HL-60 (cell line): ENCODE measurements at regions not wholly inside any gene's neighbourhood (a gene's known extent, or its start where the extent isn't known, plus 50 kb on each side); places are given as distances from the start of the nearest gene placed in this dataset.

Source experiments
- DNase-seq, 2 experiments: peaks; one replicate each; pipeline ENCODE4 v3.0.0-alpha.2; 2010 to 2020; ENCODE audit warnings: low read depth in 1 of 2, low spot score in 1 of 2
- H3K27ac ChIP-seq: fragments of 250-450 bp; sonication (Bioruptor Pico); replicated peaks from 2 replicates; pipeline ENCODE4 v1.5.1; 2020; ENCODE audit warnings: mild to moderate bottlenecking, moderate library complexity
- H3K27me3 ChIP-seq: fragments of 250-450 bp; sonication (Bioruptor Pico); 2 replicates; pipeline ENCODE4 v1.5.1; 2021; ENCODE audit warnings: mild to moderate bottlenecking, moderate library complexity; ENCODE audit not compliant: insufficient read depth, poor library complexity, severe bottlenecking
- H3K4me3 ChIP-seq: replicated peaks from 2 replicates; pipeline ENCODE4 v1.5.1; 2011; ENCODE audit warnings: mild to moderate bottlenecking, control low read depth, low read length; ENCODE audit not compliant: insufficient read depth
- CTCF ChIP-seq: IDR thresholded peaks from one replicate; pipeline ENCODE4 v1.5.1; 2011; ENCODE audit warnings: low read length, control low read depth, inconsistent platforms; ENCODE audit not compliant: insufficient read depth
- GABPA ChIP-seq: IDR thresholded peaks from 2 replicates; pipeline ENCODE4 v1.6.1; 2012; ENCODE audit warnings: low read depth
- POLR2AphosphoS5 ChIP-seq: IDR thresholded peaks from 2 replicates; pipeline ENCODE4 v1.6.1; 2012; ENCODE audit warnings: low read depth
- REST ChIP-seq: IDR thresholded peaks from 2 replicates; pipeline ENCODE4 v1.6.1; 2012; ENCODE audit warnings: low read depth; ENCODE audit not compliant: insufficient replicate concordance
- SPI1 ChIP-seq: IDR thresholded peaks from 2 replicates; pipeline ENCODE4 v1.6.1; 2012; ENCODE audit warnings: low read depth, mild to moderate bottlenecking, borderline replicate concordance

GRCh38 chr2:8540552-8541055 lies 141.3 kb upstream of the ID2 start:
- TF ChIP-seq SPI1 (no peak), REST (no peak), GABPA (no peak), CTCF (no peak), POLR2AphosphoS5 (no peak)
- DNase-seq = no peak
- no peak overlapping the region for H3K4me3 ChIP-seq
- no peaks in the 10 kb centered on the region for H3K27me3 ChIP-seq
- peak overlapping the region; percentile 60 for H3K27ac ChIP-seq

GRCh38 chr2:8541223-8541622 lies 140.6 kb upstream of the ID2 start:
- H3K27me3 ChIP-seq = no peaks in the 10 kb centered on the region
- no peak for DNase-seq
- no peak for TF ChIP-seq SPI1
- TF ChIP-seq CTCF = no peak
- TF ChIP-seq POLR2AphosphoS5 = no peak
- TF ChIP-seq REST = no peak
- no peak overlapping the region for H3K4me3 ChIP-seq
- no peak overlapping the region for H3K27ac ChIP-seq

- Histone ChIP-seq H3K4me3 (no peak overlapping the region), H3K27ac (peak overlapping the region; percentile 93; the same call in 1 of the 2 replicates), H3K27me3 (no peaks in the 10 kb centered on the region)
- DNase-seq = no peak
- TF ChIP-seq GABPA = no peak
- TF ChIP-seq SPI1 = no peak
- TF ChIP-seq POLR2AphosphoS5 = no peak
- no peak for TF ChIP-seq CTCF
- no peak for TF ChIP-seq REST
Observed at GRCh38 chr2:8541636-8542035, 140.2 kb upstream of the ID2 start.
